ENCODE measurements at regions not wholly inside any gene's neighbourhood (a gene's known extent, or its start where the extent isn't known, plus 50 kb on each side); places are given as distances from the start of the nearest gene placed in this dataset.

DNA sequence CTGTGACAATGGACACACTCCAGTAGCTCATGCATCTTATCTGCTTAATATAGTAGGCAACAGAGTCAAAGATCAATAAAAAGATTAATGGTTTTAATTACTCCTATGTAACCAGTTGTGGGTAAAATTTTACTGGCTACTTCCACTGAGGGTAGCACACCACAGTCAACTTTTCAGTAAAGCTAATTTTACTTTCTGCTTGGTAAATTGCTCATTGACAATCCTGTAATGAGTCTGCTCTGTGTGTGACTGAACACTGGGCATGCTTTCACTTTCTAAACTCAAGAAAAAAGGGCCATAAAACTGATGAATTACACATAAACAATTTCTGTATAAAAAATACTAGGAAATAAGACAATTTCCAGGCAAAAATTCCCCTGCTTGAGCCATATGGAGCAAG is 838.3 kb downstream of the VGLL3 start:
- ATAC-seq (ENCODE audit: low read depth) (no peak), DNase-seq (no peak)
- Histone ChIP-seq H4K5ac (ENCODE audit: low read depth, low read length) (no peak overlapping the region), H2AK5ac (ENCODE audit: low read depth, low read length) (no peak overlapping the region), H3K4me2 (ENCODE audit: low read depth, low read length) (no peak overlapping the region), H3K56ac (ENCODE audit: extremely low read depth, insufficient read depth, low read length) (no peak overlapping the region), H2BK15ac (ENCODE audit: low read depth, low read length) (no peak overlapping the region), H3K4me1 (ENCODE audit: control insufficient read depth, insufficient read depth, low read length) (no peaks in the 10 kb centered on the region), H3K9ac (ENCODE audit: low read depth, low read length) (no peak overlapping the region), H3K79me1 (ENCODE audit: low read depth in 1 of 2, low read length in 2 of 2) (no peaks in the 10 kb centered on the region), H2BK120ac (ENCODE audit: low read depth, low read length) (no peak overlapping the region), H3K18ac (ENCODE audit: low read depth, low read length) (no peak overlapping the region), H2AK9ac (replicated peaks; ENCODE audit: low read depth, low read length, poor library complexity) (no peak overlapping the region), H3K23ac (ENCODE audit: low read depth, low read length) (no peak overlapping the region), H3K36me3 (ENCODE audit: control insufficient read depth, insufficient read depth, low read length) (no peaks in the 10 kb centered on the region), H3K27me3 (ENCODE audit: control insufficient read depth, insufficient read depth, low read length) (no peaks in the 10 kb centered on the region), H3K9me3 (ENCODE audit: control insufficient read depth, insufficient read depth, low read length) (peaks cover 3% of the 10 kb centered on the region; the same call in 1 of the 2 replicates), H4K91ac (ENCODE audit: insufficient read depth, low read depth, low read length) (no peak overlapping the region), H3K9me1 (ENCODE audit: insufficient read depth, low read length) (no peaks in the 10 kb centered on the region), H4K20me1 (ENCODE audit: insufficient read depth, low read length) (no peaks in the 10 kb centered on the region), H3K27ac (ENCODE audit: insufficient read depth, low read length) (no peak overlapping the region), H4K8ac (ENCODE audit: low read depth in 2 of 2, low read length in 2 of 2) (no peak overlapping the region), H3K4me3 (ENCODE audit: insufficient read depth, low read depth, low read length) (no peak overlapping the region), H2AFZ (replicated peaks; ENCODE audit: low read length, poor library complexity) (no peak overlapping the region), H2BK20ac (ENCODE audit: low read depth, low read length) (no peak overlapping the region), H2BK5ac (ENCODE audit: low read depth, low read length, poor library complexity, severe bottlenecking) (no peak overlapping the region), H3K14ac (replicated peaks; ENCODE audit: low read depth, low read length) (no peak overlapping the region), H3K4ac (ENCODE audit: low read depth, low read length) (no peak overlapping the region)
- POLR2A ChIA-PET (ENCODE audit: unreplicated experiment) = no interaction called here
- in situ Hi-C loops (cut with MboI; ENCODE audit: low sequenced_read_pairs) = no loop called here
- TF ChIP-seq CEBPB (IDR thresholded peaks at IDR 0.05; ENCODE audit: low read depth, low read length) = no peak
- TF ChIP-seq, protein P1, sequence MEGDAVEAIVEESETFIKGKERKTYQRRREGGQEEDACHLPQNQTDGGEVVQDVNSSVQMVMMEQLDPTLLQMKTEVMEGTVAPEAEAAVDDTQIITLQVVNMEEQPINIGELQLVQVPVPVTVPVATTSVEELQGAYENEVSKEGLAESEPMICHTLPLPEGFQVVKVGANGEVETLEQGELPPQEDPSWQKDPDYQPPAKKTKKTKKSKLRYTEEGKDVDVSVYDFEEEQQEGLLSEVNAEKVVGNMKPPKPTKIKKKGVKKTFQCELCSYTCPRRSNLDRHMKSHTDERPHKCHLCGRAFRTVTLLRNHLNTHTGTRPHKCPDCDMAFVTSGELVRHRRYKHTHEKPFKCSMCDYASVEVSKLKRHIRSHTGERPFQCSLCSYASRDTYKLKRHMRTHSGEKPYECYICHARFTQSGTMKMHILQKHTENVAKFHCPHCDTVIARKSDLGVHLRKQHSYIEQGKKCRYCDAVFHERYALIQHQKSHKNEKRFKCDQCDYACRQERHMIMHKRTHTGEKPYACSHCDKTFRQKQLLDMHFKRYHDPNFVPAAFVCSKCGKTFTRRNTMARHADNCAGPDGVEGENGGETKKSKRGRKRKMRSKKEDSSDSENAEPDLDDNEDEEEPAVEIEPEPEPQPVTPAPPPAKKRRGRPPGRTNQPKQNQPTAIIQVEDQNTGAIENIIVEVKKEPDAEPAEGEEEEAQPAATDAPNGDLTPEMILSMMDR (conservative IDR thresholded peaks at IDR 0.05; ENCODE audit: low read depth, low read length) = no peak
- TF ChIP-seq RCOR1 (IDR thresholded peaks at IDR 0.05; ENCODE audit: insufficient replicate concordance, low read length) = no peak
- TF ChIP-seq SMC3 (IDR thresholded peaks at IDR 0.05; ENCODE audit: low read depth, low read length) = no peak
- TF ChIP-seq MAFK (IDR thresholded peaks at IDR 0.05; ENCODE audit: low read depth, low read length) = no peak
- no peak for TF ChIP-seq POLR2A (IDR thresholded peaks at IDR 0.05; ENCODE audit: low read depth, low read length)
- CTCF ChIA-PET = interaction anchor here (1.3 kb wide), 1 partner anchor 12 kb away, joined by 4 read pairs; no protein-coding TSS in a partner anchor
- no TSS peak for BruUV-seq (replicated peaks)
- intact Hi-C loops (cut with micrococcal nuclease) = no loop called here
- dilution Hi-C loops (cut with HindIII; ENCODE audit: low sequenced_read_pairs, unreplicated experiment) = no loop called here
